Activated CD8-positive, alpha-beta memory T cell treated with anti-CD3 and anti-CD28 coated beads for 48 hours (primary cell): ENCODE measurements at regions not wholly inside any gene's neighbourhood (a gene's known extent, or its start where the extent isn't known, plus 50 kb on each side); places are given as distances from the start of the nearest gene placed in this dataset.
"Not testable (repeated sequence)": the region's sequence is repeated elsewhere in the genome, so short reads cannot be mapped to it uniquely, and the experiment has no call there.

Source experiments
- DNase-seq, 3 experiments: peaks; one replicate each; pipeline ENCODE4 v3.0.0-alpha.2; 2020; ENCODE audit warnings: low read depth in 2 of 3, low spot score in 2 of 3

GRCh38 chr16:59909262-59909661 is 1175.1 kb upstream of the GOT2 start:
- no peak for DNase-seq

GRCh38 chr16:59907611-59908010 is 1173.5 kb upstream of the GOT2 start:
- no peak for DNase-seq

DNA sequence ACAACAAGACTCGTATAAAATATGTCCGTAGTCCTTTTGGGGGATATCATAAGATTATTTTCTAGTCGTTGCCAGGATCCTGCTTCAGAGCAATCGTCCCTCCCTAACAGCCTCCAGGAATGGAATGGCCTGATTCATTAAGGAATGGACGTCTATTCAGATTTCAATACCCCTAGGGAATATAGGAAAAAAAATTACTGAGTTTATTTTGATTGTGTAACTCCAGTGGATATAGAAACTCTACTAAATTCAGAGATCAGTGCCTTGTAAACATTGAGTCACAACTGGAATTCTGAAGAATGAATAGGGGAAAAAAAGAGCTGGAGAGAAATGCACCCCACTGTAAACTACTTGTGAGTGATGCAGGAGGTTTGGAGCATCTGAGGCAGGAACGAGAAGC is 1171.5 kb upstream of the GOT2 start:
- DNase-seq: no peak

DNA sequence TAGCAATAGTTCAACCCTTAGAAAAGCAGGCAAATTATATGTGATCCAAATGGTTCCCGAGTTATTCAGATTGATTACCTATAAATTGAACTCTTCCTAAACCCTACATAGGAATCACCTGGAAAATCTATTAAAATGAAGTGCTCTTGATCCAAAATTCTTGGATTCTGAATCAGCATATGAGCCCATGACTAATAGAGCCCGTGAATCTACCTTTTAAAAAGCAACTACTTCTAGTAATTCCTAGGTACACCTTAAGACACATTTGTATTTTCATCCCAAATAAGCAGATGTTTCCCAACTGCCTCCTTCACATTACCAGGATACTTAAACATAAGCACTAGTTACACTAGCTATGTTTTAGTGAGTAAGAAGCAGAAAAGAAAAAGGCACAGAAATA is 1171.0 kb upstream of the GOT2 start:
- no peak for DNase-seq

GRCh38 chr16:59899940-59900339 is 1165.8 kb upstream of the GOT2 start:
- no peak for DNase-seq

DNA sequence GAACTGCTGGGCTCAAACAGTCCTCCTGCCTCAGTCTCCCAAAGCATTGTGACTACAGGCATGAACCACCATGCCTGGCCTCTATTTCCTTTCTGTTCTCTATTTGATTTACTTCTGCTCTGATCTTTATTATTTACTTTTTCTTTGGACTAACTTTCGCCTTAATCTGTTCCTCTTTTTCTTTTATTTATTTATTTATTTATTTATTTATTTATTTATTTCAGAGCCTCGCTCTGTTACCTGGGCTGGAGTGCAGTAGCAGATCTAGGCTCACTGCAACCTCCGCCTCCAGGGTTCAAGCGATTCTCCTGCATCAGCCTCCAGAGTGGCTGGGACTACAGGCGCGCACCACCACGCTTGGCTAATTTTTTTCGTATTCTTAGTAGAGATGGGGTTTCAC is 1158.3 kb upstream of the GOT2 start:
- no peak for DNase-seq

GRCh38 chr16:59887856-59888255 is 1153.7 kb upstream of the GOT2 start:
- DNase-seq: no peak

GRCh38 chr16:59886021-59886420 is 1151.9 kb upstream of the GOT2 start:
- no peak for DNase-seq

GRCh38 chr16:59881376-59881775 is 1147.3 kb upstream of the GOT2 start:
- DNase-seq: no peak

DNA sequence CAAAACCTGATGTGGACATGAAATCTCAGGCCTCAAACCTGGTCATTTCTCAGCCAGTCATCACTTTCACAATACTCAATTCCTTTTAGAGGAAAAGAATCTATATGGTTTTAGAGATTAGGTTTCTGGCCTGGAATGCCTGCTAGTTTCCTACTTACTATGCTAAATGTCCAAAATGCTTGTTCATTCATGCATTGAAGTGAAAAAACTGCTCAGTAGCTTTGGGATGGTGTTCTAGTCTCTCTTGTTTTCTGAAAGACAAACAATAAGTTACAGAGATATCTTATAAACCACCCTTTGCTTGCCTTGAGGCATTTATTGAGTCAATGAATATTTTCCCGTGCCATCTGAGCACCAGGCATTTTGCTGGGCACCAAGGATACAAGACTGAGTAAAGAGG is 1146.5 kb upstream of the GOT2 start:
- DNase-seq: no peak

GRCh38 chr16:59878999-59879398 is 1144.9 kb upstream of the GOT2 start:
- no peak for DNase-seq

- no peak for DNase-seq
Observed at GRCh38 chr16:59878479-59878878, 1144.4 kb upstream of the GOT2 start.

DNA sequence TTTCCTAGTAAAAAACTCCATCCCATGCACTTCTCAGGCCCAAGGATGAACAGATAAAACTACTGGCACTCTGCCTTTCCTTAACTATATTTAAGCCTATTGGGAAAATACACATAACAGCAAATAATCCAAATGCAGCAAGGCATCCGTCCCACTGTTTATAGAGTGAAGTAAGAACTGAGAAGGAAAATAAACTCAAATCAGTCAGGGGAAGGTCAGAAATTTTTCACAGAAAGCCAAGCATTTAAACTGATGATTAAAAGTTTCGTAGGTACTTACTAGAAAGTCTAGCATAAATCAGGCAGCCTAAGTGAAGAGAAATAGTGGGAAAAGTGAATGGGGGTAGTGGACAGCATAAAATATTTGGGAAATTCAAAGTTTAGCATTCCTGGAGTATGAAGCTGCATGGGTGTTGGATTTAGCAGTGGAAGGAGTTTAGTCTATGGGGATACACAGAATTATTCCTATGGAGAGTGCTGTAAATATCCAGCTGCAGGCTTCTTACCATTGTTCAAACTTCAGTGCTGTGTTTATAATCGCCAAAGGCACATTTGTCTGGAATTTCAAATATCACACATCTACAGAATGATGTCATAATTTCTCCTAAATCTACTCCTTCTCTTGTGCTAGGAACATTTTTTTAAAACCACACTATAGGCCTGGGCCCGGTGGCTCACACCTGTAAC is 1131.0 kb upstream of the GOT2 start:
- no peak for DNase-seq

DNA sequence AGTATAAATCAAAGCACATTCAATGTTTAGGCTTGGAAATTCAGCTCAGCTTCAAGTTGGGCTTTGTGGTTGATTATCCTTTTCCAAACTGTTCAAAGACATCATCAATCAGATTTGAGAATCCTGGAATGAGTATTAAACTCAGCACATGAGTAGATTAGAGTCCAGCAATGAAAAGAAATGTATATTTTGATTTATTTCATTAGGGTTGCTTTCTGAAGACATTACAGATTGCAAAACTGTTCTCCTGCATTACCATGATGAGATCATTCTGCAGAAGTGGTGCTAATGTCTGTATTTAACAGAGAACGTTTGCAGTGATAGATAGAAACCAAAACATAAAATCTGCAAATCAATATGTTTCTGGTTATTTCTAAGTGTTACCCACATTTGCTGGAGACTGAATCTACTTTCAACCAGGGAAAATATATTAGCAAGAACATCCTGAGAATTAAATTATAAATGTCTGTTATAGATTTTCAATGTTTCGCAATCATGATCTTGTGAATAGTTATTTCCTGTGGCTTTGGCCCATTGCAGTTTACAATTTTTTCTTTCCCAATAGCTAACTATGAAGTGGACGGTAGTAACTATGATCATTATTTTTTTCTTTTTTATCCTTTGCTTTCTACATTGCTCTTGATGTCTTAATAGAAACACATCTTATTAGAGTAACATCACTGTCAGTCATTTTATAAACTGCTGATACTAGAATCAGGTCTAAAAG is 1125.7 kb upstream of the GOT2 start:
- no peak for DNase-seq

GRCh38 chr16:59854846-59855439 is 1120.8 kb upstream of the GOT2 start:
- DNase-seq: no peak

DNA sequence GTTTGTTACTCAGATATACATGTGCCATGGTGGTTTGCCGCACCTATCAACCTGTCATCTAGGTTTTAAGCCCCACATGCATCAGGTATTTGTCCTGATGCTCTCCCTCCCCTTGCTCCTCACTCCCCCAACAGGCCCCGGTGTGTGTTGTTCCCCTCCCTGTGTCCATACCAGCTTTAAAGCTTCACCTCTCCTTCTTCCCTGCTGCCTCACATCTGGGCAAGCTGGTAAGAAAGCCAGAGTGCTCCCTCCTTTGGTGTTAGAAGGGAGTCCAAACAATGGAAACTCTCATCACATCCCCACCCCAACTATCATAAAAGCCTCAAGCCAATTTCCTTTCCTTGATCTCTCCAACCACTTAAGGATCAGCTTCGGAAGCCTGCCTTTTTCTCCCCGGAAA is 1115.6 kb upstream of the GOT2 start:
- no peak for DNase-seq

- DNase-seq: no peak
Observed at GRCh38 chr16:59848296-59848695, 1114.2 kb upstream of the GOT2 start.

DNA sequence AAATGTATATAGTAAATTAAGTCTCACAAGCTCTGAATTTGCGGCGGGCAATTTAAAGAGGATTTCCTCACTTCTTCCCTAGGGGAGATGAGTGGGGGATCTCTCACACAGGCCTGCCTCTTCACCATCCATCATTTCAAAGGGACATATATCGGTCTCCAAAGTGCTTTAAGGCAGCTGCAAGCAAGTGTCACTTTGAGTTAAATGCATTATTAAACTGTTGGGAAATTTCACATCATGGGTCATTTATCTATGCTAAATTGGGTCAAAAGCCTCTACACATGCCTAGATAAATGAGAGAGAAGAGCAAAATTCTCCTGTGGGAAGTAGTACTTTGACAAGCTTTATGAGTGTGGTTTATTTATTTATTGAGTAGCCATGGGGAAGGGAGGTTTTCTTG is 1106.1 kb upstream of the GOT2 start:
- DNase-seq: no peak

- DNase-seq: no peak
Observed at GRCh38 chr16:59826767-59827166, 1092.7 kb upstream of the GOT2 start.

DNA sequence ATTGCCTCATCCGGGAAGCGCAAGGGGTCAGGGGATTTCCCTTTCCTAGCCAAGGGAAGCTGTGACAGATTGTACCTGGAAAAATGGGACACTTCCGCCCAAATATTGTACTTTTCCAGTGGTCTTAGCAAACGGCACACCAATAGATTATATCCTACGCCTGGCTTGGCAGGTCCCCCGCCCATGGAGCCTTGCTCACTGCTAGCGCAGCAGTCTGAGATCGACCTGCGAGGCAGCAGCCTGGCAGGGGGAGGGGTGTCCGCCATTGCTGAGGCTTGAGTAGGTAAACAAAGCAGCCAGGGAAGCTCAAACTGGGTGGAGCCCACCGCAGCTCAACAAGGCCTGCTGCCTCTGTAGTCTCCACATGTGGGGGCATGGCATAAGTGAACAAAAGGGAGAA is 1075.4 kb upstream of the GOT2 start:
- not testable (repeated sequence) for DNase-seq

GRCh38 chr16:59783191-59783590 is 1049.1 kb upstream of the GOT2 start:
- no peak for DNase-seq

DNA sequence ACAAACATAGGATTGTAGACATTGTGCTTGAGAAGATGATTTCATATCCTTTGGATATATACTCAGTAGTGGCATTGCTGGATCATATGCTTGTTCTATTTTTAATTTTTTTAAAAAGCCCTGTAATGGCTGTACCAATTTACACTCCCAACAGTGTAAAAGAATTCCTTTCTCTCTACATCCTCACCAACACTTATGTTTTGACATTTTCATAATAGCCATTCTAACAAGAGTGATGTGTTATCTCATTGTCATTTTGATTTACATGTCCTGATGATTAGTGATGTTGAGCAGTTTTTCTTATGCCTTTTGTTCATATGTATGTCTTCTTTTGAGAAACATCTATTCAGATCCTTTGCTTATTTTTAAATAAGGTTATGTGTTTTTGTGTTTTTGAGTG is 1039.2 kb upstream of the GOT2 start:
- DNase-seq: no peak

DNA sequence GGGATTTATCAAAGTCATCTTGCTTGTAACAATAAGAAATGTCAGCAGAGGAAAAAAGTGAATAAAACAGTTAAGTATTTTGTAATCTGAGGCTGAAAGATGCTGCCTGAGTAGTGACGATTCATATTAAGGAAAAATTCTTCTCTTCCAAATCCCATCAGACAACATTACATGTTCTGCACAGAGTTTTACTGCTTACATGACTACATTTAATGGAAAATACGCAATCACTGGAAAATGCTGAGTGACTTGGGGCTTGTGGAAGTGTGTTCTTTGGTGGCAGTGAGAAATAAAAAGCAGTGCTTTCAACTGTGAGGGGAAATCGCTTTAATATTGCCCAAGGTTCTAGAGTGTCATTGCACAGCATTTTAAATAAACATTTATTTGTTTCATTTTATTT is 1025.2 kb upstream of the GOT2 start:
- no peak for DNase-seq
